ENCODE measurements at regions not wholly inside any gene's neighbourhood (a gene's known extent, or its start where the extent isn't known, plus 50 kb on each side); places are given as distances from the start of the nearest gene placed in this dataset.
"Not testable (repeated sequence)": the region's sequence is repeated elsewhere in the genome, so short reads cannot be mapped to it uniquely, and the experiment has no call there.

DNA sequence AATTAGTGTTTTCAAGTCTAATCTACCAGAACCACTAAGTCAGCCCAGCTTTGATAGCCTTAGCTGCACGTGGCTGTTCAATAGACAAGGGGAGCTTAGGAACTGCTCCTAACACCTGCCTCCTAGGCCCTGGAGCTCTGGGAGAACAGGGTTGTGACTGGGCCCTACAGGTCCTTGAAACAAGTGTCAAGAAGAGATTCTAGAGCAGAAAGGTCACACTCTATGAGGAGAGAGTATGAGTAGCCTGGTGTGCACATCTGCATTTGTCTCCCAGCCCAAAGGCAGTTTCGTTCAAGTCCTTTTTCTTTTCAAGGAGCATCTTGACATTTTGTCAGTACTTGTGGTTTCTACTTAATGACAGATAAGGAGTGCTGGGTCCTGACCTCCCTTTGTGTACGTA, 206.1 kb downstream of the PRELID2 start:
- TF ChIP-seq, protein P1, sequence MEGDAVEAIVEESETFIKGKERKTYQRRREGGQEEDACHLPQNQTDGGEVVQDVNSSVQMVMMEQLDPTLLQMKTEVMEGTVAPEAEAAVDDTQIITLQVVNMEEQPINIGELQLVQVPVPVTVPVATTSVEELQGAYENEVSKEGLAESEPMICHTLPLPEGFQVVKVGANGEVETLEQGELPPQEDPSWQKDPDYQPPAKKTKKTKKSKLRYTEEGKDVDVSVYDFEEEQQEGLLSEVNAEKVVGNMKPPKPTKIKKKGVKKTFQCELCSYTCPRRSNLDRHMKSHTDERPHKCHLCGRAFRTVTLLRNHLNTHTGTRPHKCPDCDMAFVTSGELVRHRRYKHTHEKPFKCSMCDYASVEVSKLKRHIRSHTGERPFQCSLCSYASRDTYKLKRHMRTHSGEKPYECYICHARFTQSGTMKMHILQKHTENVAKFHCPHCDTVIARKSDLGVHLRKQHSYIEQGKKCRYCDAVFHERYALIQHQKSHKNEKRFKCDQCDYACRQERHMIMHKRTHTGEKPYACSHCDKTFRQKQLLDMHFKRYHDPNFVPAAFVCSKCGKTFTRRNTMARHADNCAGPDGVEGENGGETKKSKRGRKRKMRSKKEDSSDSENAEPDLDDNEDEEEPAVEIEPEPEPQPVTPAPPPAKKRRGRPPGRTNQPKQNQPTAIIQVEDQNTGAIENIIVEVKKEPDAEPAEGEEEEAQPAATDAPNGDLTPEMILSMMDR (IDR thresholded peaks at IDR 0.05; ENCODE audit: control extremely low read depth, extremely low read depth): no peak
- ATAC-seq (ENCODE audit: insufficient read depth, low FRiP score): no peak
- no peaks in the 10 kb centered on the region for H3K27me3 ChIP-seq (ENCODE audit: control insufficient read depth in 3 of 3, insufficient read depth in 3 of 3, low read length in 2 of 3)
- H3K4me3 ChIP-seq: no peak overlapping the region
- no peak overlapping the region for H3K9ac ChIP-seq (ENCODE audit: insufficient read depth in 1 of 2, low read length in 2 of 2)
- no peak overlapping the region for H3K27ac ChIP-seq (ENCODE audit: low read depth in 1 of 2, low read length in 1 of 2)
- H3K36me3 ChIP-seq (ENCODE audit: control insufficient read depth in 4 of 4, insufficient read depth in 4 of 4, low read length in 4 of 4): no peaks in the 10 kb centered on the region
- DNase-seq: no peak
- WGBS, 2 donors: 53 to 60% methylated on average over 3 of the region's 3 CpGs
- peaks cover 0 to 3% (median under 1%) of the 10 kb centered on the region in 4 donors for H3K9me3 ChIP-seq (ENCODE audit: control insufficient read depth in 4 of 4, insufficient read depth in 3 of 4, low read length in 3 of 4)
- H3K4me1 ChIP-seq (ENCODE audit: control insufficient read depth in 5 of 5, insufficient read depth in 5 of 5, low read length in 5 of 5): no peaks in the 10 kb centered on the region

DNA sequence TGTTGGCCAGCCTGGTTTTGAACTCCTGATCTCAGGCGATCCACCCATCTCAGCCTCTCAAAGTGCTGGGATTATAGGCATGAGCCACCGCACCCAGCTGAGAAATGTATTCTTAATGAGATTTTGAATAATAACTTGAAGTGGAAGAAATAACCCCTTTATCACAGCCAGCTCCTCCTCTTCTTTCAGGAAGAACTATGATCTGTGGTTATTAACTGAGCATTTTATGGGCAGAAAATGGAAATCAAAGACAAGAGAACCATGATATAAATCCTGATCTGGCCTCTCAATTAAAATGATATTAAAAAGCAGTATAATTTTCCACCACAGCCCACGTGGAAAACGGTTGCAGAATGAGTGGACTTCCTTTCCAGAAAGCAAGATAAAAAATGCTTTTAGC, 206.6 kb downstream of the PRELID2 start:
- Histone ChIP-seq H3K4me3 (no peak overlapping the region), H3K36me3 (ENCODE audit: control insufficient read depth in 4 of 4, insufficient read depth in 4 of 4, low read length in 4 of 4) (no peaks in the 10 kb centered on the region), H3K27me3 (ENCODE audit: control insufficient read depth in 3 of 3, insufficient read depth in 3 of 3, low read length in 2 of 3) (no peaks in the 10 kb centered on the region), H3K9me3 (ENCODE audit: control insufficient read depth in 4 of 4, insufficient read depth in 3 of 4, low read length in 3 of 4) (peaks cover 0 to 8% (median 4%) of the 10 kb centered on the region in 4 donors), H3K4me1 (ENCODE audit: control insufficient read depth in 5 of 5, insufficient read depth in 5 of 5, low read length in 5 of 5) (no peaks in the 10 kb centered on the region), H3K27ac (ENCODE audit: low read depth in 1 of 2, low read length in 1 of 2) (no peak overlapping the region), H3K9ac (ENCODE audit: insufficient read depth in 1 of 2, low read length in 2 of 2) (no peak overlapping the region)
- 68 to 84% methylated on average over 4 of the region's 4 CpGs for WGBS, 2 donors
- ATAC-seq (ENCODE audit: insufficient read depth, low FRiP score) (no peak), DNase-seq (no peak)
- TF ChIP-seq, protein P1 (IDR thresholded peaks at IDR 0.05; ENCODE audit: control extremely low read depth, extremely low read depth): no peak

DNA sequence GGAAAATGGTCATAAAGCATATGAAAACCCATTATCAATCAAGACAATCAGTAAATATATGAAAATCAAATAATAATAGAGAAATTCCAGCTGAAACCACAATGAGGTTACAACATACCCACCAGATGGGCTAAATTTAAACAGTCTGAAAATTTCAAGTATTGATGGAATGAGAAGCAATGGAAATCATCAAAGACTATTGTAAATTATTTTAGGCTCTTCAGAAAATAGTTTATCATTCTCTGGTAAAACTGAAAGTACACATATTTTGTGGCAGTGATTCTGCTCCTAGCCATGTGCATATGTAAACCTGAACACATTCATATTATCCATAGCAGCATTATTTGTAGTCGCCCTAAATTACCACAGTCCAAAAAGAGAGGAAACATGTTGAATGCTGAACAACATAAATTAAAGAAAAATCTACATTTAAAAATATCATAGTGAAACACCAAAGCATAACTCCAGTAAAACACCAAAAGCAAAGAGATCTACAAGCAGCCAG, 215.3 kb downstream of the PRELID2 start:
- Histone ChIP-seq H3K36me3 (ENCODE audit: control insufficient read depth in 4 of 4, insufficient read depth in 4 of 4, low read length in 4 of 4) (no peaks in the 10 kb centered on the region), H3K27me3 (ENCODE audit: control insufficient read depth in 3 of 3, insufficient read depth in 3 of 3, low read length in 2 of 3) (no peaks in the 10 kb centered on the region), H3K4me1 (ENCODE audit: control insufficient read depth in 5 of 5, insufficient read depth in 5 of 5, low read length in 5 of 5) (no peaks in the 10 kb centered on the region), H3K27ac (ENCODE audit: low read depth in 1 of 2, low read length in 1 of 2) (no peak overlapping the region), H3K4me3 (no peak overlapping the region), H3K9ac (ENCODE audit: insufficient read depth in 1 of 2, low read length in 2 of 2) (no peak overlapping the region), H3K9me3 (ENCODE audit: control insufficient read depth in 4 of 4, insufficient read depth in 3 of 4, low read length in 3 of 4) (peaks cover 0 to 8% (median 5%) of the 10 kb centered on the region in 4 donors)
- TF ChIP-seq, protein P1 (IDR thresholded peaks at IDR 0.05; ENCODE audit: control extremely low read depth, extremely low read depth): no peak
- ATAC-seq (ENCODE audit: insufficient read depth, low FRiP score): no peak
- WGBS, 2 donors: 93 to 98% methylated on average over 1 of the region's 1 CpG
- DNase-seq: no peak

DNA sequence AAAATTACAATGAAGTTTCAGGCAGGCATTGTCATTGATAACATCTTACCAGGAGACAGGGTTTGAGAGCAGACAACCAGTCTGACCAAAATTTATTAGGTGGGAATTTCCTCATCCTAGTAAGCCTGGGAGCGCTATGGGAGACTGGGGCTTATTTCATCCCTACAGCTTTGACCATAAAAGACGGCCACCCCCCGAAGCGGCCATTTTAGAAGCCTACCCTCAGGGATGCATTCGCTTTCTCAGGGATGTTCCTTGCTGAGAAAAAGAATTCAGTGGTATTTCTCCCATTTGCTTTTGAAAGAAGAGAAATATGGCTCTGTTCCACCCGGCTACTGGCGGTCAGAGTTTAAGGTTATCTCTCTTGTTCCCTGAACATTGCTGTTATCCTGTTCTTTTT, 218.4 kb downstream of the PRELID2 start:
- H3K27ac ChIP-seq (ENCODE audit: low read depth in 1 of 2, low read length in 1 of 2); H3K4me1 ChIP-seq (ENCODE audit: control insufficient read depth in 5 of 5, insufficient read depth in 5 of 5, low read length in 5 of 5); H3K4me3 ChIP-seq; H3K36me3 ChIP-seq (ENCODE audit: control insufficient read depth in 4 of 4, insufficient read depth in 4 of 4, low read length in 4 of 4); H3K9me3 ChIP-seq (ENCODE audit: control insufficient read depth in 4 of 4, insufficient read depth in 3 of 4, low read length in 3 of 4); H3K9ac ChIP-seq (ENCODE audit: insufficient read depth in 1 of 2, low read length in 2 of 2); ATAC-seq (ENCODE audit: insufficient read depth, low FRiP score); H3K27me3 ChIP-seq (ENCODE audit: control insufficient read depth in 3 of 3, insufficient read depth in 3 of 3, low read length in 2 of 3); DNase-seq: not testable (repeated sequence)
- WGBS, 2 donors: 97 to 99% methylated on average over 7 of the region's 7 CpGs

All from lung (tissue), 11 donors.